T follicular helper cell (primary cell): ENCODE measurements at regions not wholly inside any gene's neighbourhood (a gene's known extent, or its start where the extent isn't known, plus 50 kb on each side); places are given as distances from the start of the nearest gene placed in this dataset.
A peak's percentile ranks its signal among the peaks of the same experiment; 100 is the strongest.

Source experiments
- DNase-seq: peaks from one replicate; pipeline ENCODE4 v3.0.0-alpha.2; 2020; ENCODE audit warnings: low read depth

GRCh38 chr12:92032101-92032500 is 113.5 kb downstream of the BTG1 start:
- no peak for DNase-seq

- DNase-seq: peak; percentile 50
Measured at GRCh38 chr12:92030618-92031017, 115.0 kb downstream of the BTG1 start.

DNA sequence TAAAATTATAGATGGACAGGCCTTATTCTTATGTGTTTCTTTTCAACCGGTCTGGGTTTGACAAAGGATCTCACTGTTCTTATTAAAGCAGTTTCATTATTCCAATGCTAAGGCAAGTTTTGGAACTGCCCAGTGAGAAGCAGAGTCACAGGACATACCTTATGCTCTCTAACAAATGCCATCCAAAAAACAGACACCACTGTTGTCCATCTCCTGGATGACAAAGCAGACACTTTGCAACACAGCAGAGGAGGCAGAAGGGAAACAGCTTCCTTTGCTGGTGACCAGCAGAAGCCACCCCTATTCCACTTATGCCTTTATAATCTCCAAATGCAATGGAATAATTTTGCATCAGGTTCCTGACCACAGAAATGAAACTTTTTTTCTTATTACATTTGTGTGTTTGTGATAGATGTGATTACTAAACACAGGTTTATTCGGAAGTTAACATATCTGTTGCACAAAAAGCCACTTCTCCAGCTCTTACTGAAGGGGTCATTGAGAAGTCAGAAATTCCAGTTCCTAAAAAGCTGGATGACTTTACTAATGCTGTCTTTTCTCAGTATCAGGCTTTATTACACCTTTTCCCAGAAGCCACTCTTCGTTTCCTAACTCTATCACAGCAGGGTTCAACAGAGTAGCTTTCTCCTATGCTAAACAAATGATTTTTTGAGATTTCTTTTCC is 115.6 kb downstream of the BTG1 start:
- DNase-seq: no peak

GRCh38 chr12:92029136-92029535 is 116.5 kb downstream of the BTG1 start:
- no peak for DNase-seq

- no peak for DNase-seq
Measured at GRCh38 chr12:92028441-92028709, 117.3 kb downstream of the BTG1 start.

- DNase-seq: no peak
Measured at GRCh38 chr12:92027701-92028440, 117.8 kb downstream of the BTG1 start.

- no peak for DNase-seq
Measured at GRCh38 chr12:92027243-92027642, 118.4 kb downstream of the BTG1 start.

GRCh38 chr12:92025462-92026207 is 120.0 kb downstream of the BTG1 start:
- DNase-seq: no peak

- DNase-seq: no peak
Measured at GRCh38 chr12:92022093-92022492, 123.6 kb downstream of the BTG1 start.

DNA sequence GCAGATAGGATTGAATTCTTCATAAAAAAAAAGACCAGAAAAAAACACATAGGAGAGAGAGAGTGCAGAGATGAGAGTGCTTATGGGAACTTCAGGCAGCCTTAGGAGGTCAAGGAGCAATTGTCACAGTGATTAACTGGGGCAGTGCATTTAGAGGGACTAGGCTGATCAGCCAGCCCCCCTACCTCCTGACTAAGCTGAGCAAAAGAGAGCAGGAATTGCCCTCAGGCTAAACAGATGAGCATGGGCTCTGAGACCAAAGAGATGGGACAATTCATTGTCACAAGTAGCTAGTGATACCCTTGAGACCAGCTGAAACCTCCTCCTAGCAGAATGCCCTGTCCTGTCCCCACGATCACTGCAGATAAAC is 124.0 kb downstream of the BTG1 start:
- no peak for DNase-seq

GRCh38 chr12:92020983-92021665 is 124.5 kb downstream of the BTG1 start:
- DNase-seq: no peak

DNA sequence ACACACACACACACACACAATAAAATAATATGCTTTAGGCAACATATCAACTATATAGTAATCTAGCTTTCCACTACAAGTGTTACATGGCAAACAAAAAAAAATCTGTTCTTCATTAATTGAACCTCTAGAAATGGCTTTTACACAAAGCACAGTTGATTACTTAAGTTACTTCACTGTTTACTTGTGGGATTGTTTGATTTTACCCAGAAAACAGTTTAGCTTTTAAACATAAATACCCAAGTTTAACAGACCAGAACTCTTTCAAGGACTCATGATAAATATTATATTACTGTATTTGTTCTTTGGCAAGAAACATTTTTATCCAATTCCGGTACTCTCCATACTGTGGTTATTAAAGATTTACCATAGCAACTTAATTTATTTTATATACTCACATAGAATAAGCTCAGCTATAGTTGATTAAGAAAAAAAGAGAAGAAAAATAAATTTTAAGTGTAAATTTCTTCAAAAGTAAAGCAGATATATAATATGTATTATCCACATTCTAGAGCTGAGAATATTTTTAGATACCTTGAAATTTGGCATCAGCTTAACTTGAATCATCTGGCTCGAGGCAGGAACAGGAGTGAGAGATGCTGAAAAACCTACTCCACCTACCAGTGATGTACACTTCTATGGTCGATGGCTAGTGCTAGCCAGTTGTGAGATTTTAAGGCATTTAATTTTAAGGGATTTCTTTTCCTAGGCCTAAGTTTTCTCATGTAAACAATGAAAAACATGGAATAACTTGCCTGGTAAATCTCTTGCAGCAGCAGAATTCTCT is 126.0 kb downstream of the BTG1 start:
- DNase-seq: no peak

DNA sequence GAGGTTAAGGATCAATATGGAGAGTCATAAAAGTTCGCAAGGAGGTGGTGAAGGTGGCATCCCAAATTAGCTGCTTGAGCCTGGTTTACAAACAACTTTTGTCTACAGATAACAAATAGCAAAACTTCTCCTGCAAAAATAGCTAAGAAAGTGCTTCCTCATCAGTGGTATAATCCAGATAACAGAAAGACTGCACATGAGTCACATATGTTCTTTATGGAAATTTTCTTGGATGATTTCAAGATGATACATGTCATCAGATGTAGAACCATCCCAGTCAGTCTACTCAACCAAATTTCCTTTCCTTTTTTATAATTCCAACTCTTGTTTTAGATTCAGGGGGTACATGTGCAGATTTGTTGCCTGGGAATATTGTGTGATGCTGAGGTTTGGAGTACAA is 133.0 kb downstream of the BTG1 start:
- DNase-seq: no peak

- DNase-seq: no peak
Measured at GRCh38 chr12:92010853-92011701, 134.6 kb downstream of the BTG1 start.

DNA sequence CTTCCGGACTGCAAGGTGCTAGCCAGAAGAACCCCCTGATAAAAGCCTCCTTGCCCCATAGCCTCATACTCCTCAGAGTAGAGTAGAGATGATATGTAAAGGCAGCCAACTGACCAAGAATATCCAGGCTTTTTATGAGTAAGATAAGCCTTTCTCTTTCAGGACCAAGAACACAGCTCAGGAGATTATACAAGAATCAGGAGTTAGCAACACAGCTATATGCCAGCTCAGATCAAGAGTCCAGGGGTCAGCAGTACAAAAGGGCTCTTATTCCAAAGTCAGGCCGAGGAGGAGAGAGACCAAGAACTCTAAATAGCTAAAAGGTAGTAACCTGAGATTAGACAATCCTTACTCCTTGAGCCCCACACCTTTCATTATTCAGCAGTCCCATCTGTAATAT is 135.3 kb downstream of the BTG1 start:
- no peak for DNase-seq

DNA sequence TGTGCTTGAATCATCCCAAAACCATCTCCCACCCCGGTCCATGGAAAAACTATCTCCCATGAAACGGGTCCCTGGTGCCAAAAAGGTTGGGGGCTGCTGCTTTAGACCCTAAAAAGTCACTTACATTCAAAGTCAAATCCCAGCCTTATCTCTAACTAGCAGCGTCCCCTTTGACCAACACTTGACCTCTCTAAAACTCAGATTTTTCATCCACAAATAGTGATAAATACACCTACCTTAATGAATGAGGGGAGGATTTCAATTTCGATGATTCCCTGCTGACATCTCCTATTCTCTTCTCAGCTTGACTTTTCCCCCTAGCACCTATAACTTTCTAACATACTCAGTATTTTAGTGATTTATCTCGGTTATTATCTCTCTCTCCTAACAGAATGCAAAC is 137.3 kb downstream of the BTG1 start:
- no peak for DNase-seq

DNA sequence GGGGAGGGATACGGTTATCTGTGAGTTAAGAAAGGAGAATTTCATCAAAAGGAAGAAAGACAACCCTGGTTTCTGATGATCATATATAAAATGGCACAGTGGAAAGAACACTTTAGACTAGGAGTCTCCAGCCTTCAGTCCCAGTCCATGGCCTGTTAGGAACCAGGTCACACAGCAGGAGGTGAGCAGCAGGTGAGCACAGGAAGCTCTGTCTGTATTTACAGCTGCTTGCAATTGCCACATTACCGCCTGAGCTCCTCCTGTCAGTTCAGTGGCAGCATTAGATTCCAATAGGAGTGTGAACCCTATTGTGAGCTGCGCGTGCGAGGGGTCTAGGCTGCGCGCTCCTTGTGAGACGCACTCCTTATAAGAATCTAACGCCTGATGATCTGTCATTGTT is 137.9 kb downstream of the BTG1 start:
- DNase-seq: no peak

DNA sequence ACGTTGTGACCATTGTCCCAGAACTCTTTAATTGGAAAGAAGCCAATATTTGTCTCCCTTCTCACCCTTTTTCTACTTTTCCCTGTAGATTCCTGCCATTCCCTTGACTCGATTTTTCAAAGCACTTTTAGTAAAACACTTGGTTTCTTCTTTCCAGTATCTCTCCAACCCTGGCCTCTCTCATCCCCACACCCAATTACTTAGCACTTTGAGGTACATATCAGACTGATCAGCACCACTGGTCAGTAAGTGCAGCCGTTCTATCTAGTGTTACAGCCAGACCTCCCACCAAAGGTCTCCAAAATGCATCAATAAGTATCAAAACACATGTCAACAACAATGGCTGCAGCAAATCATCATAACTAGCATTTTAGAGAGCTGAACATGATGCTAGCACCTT is 141.9 kb downstream of the BTG1 start:
- no peak for DNase-seq

DNA sequence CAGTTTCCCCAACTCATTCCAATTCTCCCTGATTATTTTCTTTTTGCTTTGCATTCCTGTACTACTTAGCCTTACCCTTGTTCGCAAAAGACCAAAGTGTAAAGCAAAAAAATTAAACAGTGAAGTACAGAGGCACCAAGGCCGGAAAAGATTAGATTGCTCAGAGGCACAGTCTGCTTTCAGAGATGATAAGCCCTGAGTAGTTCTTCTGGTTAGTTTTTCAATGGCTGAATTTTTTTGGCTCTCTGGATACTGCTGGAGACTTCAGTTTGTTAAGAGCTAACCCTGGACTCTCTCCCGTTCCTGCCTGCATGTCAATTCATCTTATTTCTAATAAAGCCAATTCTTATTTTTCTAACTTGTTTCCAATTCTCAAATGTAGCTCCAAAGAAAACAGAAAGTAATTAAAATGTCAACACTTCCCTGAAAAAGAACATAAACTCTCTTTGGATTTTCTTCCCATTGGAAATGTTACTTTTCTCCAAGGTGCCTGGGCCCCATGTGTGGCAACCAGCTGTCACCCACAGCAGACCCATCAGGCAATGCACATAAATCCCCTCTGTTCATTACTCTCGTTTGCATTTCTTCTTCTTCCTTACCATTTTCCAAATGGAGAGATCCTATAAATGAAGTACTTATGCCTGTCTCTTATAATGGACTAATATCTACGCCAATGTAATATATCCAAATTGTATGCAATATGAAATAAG is 142.8 kb downstream of the BTG1 start:
- no peak for DNase-seq

- DNase-seq: no peak
Measured at GRCh38 chr12:92002195-92002649, 143.4 kb downstream of the BTG1 start.
